ENCODE measurements at regions not wholly inside any gene's neighbourhood (a gene's known extent, or its start where the extent isn't known, plus 50 kb on each side); places are given as distances from the start of the nearest gene placed in this dataset.

GRCh38 chr3:197356741-197357140, 58.3 kb upstream of the DLG1 start:
- Histone ChIP-seq H3K4me3 (replicated peaks in 1 of 4; ENCODE audit: control extremely low read depth in 1 of 4, insufficient read depth in 1 of 4, low read depth in 3 of 4, low read length in 4 of 4) (peak overlapping the region in 3 of 4 experiments; percentile 19 to 45 (median 30)), H3K9ac (ENCODE audit: insufficient read depth, low read length) (no peak overlapping the region), H3K36me3 (ENCODE audit: control insufficient read depth, insufficient read depth, low read length) (no peaks in the 10 kb centered on the region), H3K9me3 (ENCODE audit: control insufficient read depth, insufficient read depth, low read depth, low read length) (no peaks in the 10 kb centered on the region), H3K27ac (ENCODE audit: insufficient read depth, low read length) (no peak overlapping the region), H4K20me1 (ENCODE audit: control insufficient read depth, extremely low read depth, insufficient read depth, low read length) (no peaks in the 10 kb centered on the region), H3K4me2 (ENCODE audit: extremely low read depth, insufficient read depth, low read length) (peak overlapping the region; percentile 20), H3K27me3 (ENCODE audit: control insufficient read depth, insufficient read depth, low read length) (peaks cover 2% of the 10 kb centered on the region), H3K4me1 (ENCODE audit: control insufficient read depth, extremely low read depth, insufficient read depth, low read length) (peaks cover 6% of the 10 kb centered on the region), H2AFZ (ENCODE audit: low read length) (no peak overlapping the region), H3K79me2 (ENCODE audit: control insufficient read depth, insufficient read depth, low read length) (no peaks in the 10 kb centered on the region)
- DNase-seq (ENCODE audit: low read depth in 2 of 2): no peak
- no peak for TF ChIP-seq EZH2 (IDR thresholded peaks at IDR 0.05; ENCODE audit: low read length, missing control alignments)
- TF ChIP-seq, protein P1, sequence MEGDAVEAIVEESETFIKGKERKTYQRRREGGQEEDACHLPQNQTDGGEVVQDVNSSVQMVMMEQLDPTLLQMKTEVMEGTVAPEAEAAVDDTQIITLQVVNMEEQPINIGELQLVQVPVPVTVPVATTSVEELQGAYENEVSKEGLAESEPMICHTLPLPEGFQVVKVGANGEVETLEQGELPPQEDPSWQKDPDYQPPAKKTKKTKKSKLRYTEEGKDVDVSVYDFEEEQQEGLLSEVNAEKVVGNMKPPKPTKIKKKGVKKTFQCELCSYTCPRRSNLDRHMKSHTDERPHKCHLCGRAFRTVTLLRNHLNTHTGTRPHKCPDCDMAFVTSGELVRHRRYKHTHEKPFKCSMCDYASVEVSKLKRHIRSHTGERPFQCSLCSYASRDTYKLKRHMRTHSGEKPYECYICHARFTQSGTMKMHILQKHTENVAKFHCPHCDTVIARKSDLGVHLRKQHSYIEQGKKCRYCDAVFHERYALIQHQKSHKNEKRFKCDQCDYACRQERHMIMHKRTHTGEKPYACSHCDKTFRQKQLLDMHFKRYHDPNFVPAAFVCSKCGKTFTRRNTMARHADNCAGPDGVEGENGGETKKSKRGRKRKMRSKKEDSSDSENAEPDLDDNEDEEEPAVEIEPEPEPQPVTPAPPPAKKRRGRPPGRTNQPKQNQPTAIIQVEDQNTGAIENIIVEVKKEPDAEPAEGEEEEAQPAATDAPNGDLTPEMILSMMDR (conservative IDR thresholded peaks at IDR 0.05 in 1 of 2, IDR thresholded peaks at IDR 0.05 in 1 of 2; ENCODE audit: low read depth in 1 of 2, low read length in 2 of 2): no peak

DNA sequence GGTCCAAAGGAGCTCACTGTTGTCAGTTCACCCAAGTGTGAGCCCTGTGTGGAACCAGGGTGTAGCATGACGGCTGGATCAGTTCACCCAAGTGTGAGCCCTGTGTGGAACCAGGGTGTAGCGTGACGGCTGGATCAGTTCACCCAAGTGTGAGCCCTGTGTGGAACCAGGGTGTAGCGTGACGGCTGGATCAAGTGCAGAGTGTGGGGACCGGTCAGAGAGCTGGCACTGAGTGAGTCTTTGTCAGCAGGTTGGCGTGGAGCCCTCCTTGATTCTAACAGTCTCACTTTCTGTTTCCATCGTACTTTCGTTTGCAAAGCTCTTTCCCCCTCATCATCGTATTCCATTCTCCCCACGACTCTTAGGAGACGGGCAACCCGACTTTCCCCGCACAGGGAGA, 57.9 kb upstream of the DLG1 start:
- H3K9me3 ChIP-seq (ENCODE audit: control insufficient read depth, insufficient read depth, low read depth, low read length): no peaks in the 10 kb centered on the region
- no peaks in the 10 kb centered on the region for H3K79me2 ChIP-seq (ENCODE audit: control insufficient read depth, insufficient read depth, low read length)
- no peaks in the 10 kb centered on the region for H4K20me1 ChIP-seq (ENCODE audit: control insufficient read depth, extremely low read depth, insufficient read depth, low read length)
- no peaks in the 10 kb centered on the region for H3K36me3 ChIP-seq (ENCODE audit: control insufficient read depth, insufficient read depth, low read length)
- peak in 1 of 2 donors; percentile 44 for DNase-seq (ENCODE audit: low read depth in 2 of 2)
- H3K9ac ChIP-seq (ENCODE audit: insufficient read depth, low read length): no peak overlapping the region
- TF ChIP-seq, protein P1 (conservative IDR thresholded peaks at IDR 0.05 in 1 of 2, IDR thresholded peaks at IDR 0.05 in 1 of 2; ENCODE audit: low read depth in 1 of 2, low read length in 2 of 2): no peak
- no peak for TF ChIP-seq EZH2 (IDR thresholded peaks at IDR 0.05; ENCODE audit: low read length, missing control alignments)
- H3K27ac ChIP-seq (ENCODE audit: insufficient read depth, low read length): no peak overlapping the region
- peak overlapping the region; percentile 21 for H2AFZ ChIP-seq (ENCODE audit: low read length)
- H3K4me2 ChIP-seq (ENCODE audit: extremely low read depth, insufficient read depth, low read length): peak overlapping the region; percentile 20
- H3K27me3 ChIP-seq (ENCODE audit: control insufficient read depth, insufficient read depth, low read length): peaks cover 2% of the 10 kb centered on the region
- peaks cover 6% of the 10 kb centered on the region for H3K4me1 ChIP-seq (ENCODE audit: control insufficient read depth, extremely low read depth, insufficient read depth, low read length)
- H3K4me3 ChIP-seq (replicated peaks in 1 of 4; ENCODE audit: control extremely low read depth in 1 of 4, insufficient read depth in 1 of 4, low read depth in 3 of 4, low read length in 4 of 4): peak overlapping the region in 3 of 4 experiments; percentile 19 to 45 (median 30)

DNA sequence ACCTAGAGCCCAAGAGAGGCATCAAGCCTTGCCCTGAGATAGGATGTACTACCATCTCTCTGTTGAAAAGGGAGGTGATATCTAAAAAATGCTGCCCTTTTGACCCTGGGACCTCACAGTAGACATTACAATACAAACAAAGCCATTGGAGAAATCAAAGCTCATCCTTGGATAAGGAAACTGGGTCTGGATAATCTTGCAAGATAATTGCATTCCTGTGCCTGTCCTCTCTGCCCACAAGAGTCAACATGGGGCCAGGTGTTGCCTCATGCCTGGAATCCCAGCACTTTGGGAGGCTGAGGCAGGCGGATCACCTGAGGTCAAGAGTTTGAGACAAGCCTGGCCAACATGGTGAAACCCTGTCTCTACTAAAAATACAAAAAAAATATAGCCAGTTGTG, 57.3 kb upstream of the DLG1 start:
- Histone ChIP-seq H4K20me1 (ENCODE audit: control insufficient read depth, extremely low read depth, insufficient read depth, low read length) (no peaks in the 10 kb centered on the region), H3K79me2 (ENCODE audit: control insufficient read depth, insufficient read depth, low read length) (no peaks in the 10 kb centered on the region), H3K4me1 (ENCODE audit: control insufficient read depth, extremely low read depth, insufficient read depth, low read length) (peaks cover 6% of the 10 kb centered on the region), H3K27ac (ENCODE audit: insufficient read depth, low read length) (no peak overlapping the region), H3K4me3 (replicated peaks in 1 of 4; ENCODE audit: control extremely low read depth in 1 of 4, insufficient read depth in 1 of 4, low read depth in 3 of 4, low read length in 4 of 4) (no peak overlapping the region), H2AFZ (ENCODE audit: low read length) (no peak overlapping the region), H3K36me3 (ENCODE audit: control insufficient read depth, insufficient read depth, low read length) (no peaks in the 10 kb centered on the region), H3K9me3 (ENCODE audit: control insufficient read depth, insufficient read depth, low read depth, low read length) (no peaks in the 10 kb centered on the region), H3K9ac (ENCODE audit: insufficient read depth, low read length) (no peak overlapping the region), H3K27me3 (ENCODE audit: control insufficient read depth, insufficient read depth, low read length) (peaks cover 2% of the 10 kb centered on the region), H3K4me2 (ENCODE audit: extremely low read depth, insufficient read depth, low read length) (no peak overlapping the region)
- DNase-seq (ENCODE audit: low read depth in 2 of 2): no peak
- no peak for TF ChIP-seq EZH2 (IDR thresholded peaks at IDR 0.05; ENCODE audit: low read length, missing control alignments)
- TF ChIP-seq, protein P1 (conservative IDR thresholded peaks at IDR 0.05 in 1 of 2, IDR thresholded peaks at IDR 0.05 in 1 of 2; ENCODE audit: low read depth in 1 of 2, low read length in 2 of 2): no peak

Measured in fibroblast of lung (primary cell).